Activated CD8-positive, alpha-beta T cell treated with anti-CD3 and anti-CD28 coated beads for 36 hours (primary cell): ENCODE measurements at regions not wholly inside any gene's neighbourhood (a gene's known extent, or its start where the extent isn't known, plus 50 kb on each side); places are given as distances from the start of the nearest gene placed in this dataset.

ENCODE experiments used
- ATAC-seq: fragments of 200-7000 bp; cut with Tn5 transposase; one replicate; pipeline ENCODE4 v1.10.0; 2021; ENCODE audit warnings: mild to moderate bottlenecking, moderate library complexity
- CTCF ChIA-PET: fragments of 350-600 bp; sonication (Branson Sonifier 250); formaldehyde crosslinking; loops from one replicate; lab custom pipeline; 2021; ENCODE audit warnings: antibody characterized with exemption; lab: Charles Lee
- POLR2A ChIA-PET: fragments of 350-600 bp; sonication (Branson Sonifier 250); formaldehyde crosslinking; loops from one replicate; lab custom pipeline; 2021; ENCODE audit warnings: antibody characterized with exemption; lab: Charles Lee
- DNase-seq: peaks from one replicate; pipeline ENCODE4 v3.0.0-alpha.2; 2020
- H3K27ac Mint-ChIP-seq: one replicate; pipeline ENCODE4 v1.8.0; 2021; ENCODE audit warnings: mild to moderate bottlenecking, mixed read lengths
- H3K27me3 Mint-ChIP-seq: one replicate; pipeline ENCODE4 v1.8.0; 2021; ENCODE audit warnings: mixed read lengths
- H3K36me3 Mint-ChIP-seq: one replicate; pipeline ENCODE4 v1.8.0; 2021; ENCODE audit warnings: low read depth, mixed read lengths
- H3K4me1 Mint-ChIP-seq: one replicate; pipeline ENCODE4 v1.8.0; 2021; ENCODE audit warnings: low read depth, mixed read lengths
- H3K4me3 Mint-ChIP-seq: one replicate; pipeline ENCODE4 v1.8.0; 2021; ENCODE audit warnings: mild to moderate bottlenecking, moderate library complexity, mixed read lengths
- H3K9me3 Mint-ChIP-seq: one replicate; pipeline ENCODE4 v1.8.0; 2021; ENCODE audit warnings: mixed read lengths
- CTCF ChIP-seq: fragments of 200-600 bp; IDR thresholded peaks from one replicate; pipeline ENCODE4 v1.8.0; 2022; ENCODE audit warnings: antibody characterized with exemption, mild to moderate bottlenecking
- intact Hi-C: fragments of 100-400 bp; cut with micrococcal nuclease; formaldehyde crosslinking; loops from one replicate; pipeline ENCODE4 v1.10.0; 2022

- intact Hi-C loops: no loop called here
- Mint-ChIP-seq H3K36me3 (no peaks in the 10 kb centered on the region), H3K4me3 (no peak overlapping the region), H3K27ac (no peak overlapping the region), H3K9me3 (no peaks in the 10 kb centered on the region), H3K4me1 (peaks cover 2% of the 10 kb centered on the region), H3K27me3 (no peaks in the 10 kb centered on the region)
- ChIA-PET POLR2A (no interaction called here), CTCF (no interaction called here)
- ATAC-seq (no peak), DNase-seq (no peak)
- no peak for TF ChIP-seq CTCF
These were observed 260.5 kb downstream of the CASP12 start for GRCh38 chr11:104637662-104638170.

GRCh38 chr11:104633226-104633625, 265.0 kb downstream of the CASP12 start:
- ATAC-seq (no peak), DNase-seq (no peak)
- TF ChIP-seq CTCF: no peak
- intact Hi-C loops: no loop called here
- CTCF ChIA-PET: interaction anchor here (0.9 kb wide), 1 partner anchor 10 kb away, joined by 4 read pairs; no protein-coding TSS in a partner anchor
- no peaks in the 10 kb centered on the region for H3K4me1 Mint-ChIP-seq
- H3K4me3 Mint-ChIP-seq: no peak overlapping the region
- H3K9me3 Mint-ChIP-seq: no peaks in the 10 kb centered on the region
- no peaks in the 10 kb centered on the region for H3K36me3 Mint-ChIP-seq
- no peaks in the 10 kb centered on the region for H3K27me3 Mint-ChIP-seq
- no peak overlapping the region for H3K27ac Mint-ChIP-seq
- POLR2A ChIA-PET: no interaction called here

- Mint-ChIP-seq H3K4me1 (no peaks in the 10 kb centered on the region), H3K36me3 (no peaks in the 10 kb centered on the region), H3K27me3 (no peaks in the 10 kb centered on the region), H3K4me3 (no peak overlapping the region), H3K9me3 (no peaks in the 10 kb centered on the region), H3K27ac (no peak overlapping the region)
- no peak for DNase-seq
- POLR2A ChIA-PET: no interaction called here
- CTCF ChIA-PET: no interaction called here
- ATAC-seq: no peak
- intact Hi-C loops: no loop called here
- TF ChIP-seq CTCF: no peak
These were observed 267.9 kb downstream of the CASP12 start for GRCh38 chr11:104630352-104630751.

- Mint-ChIP-seq H3K27me3 (no peaks in the 10 kb centered on the region), H3K9me3 (peaks cover 1% of the 10 kb centered on the region), H3K36me3 (peaks cover 2% of the 10 kb centered on the region), H3K27ac (no peak overlapping the region), H3K4me3 (no peak overlapping the region), H3K4me1 (peaks cover 23% of the 10 kb centered on the region)
- POLR2A ChIA-PET: interaction anchor here (1.0 kb wide), 1 partner anchor 80 kb away, joined by 3 read pairs; no protein-coding TSS in a partner anchor
- ATAC-seq (no peak), DNase-seq (no peak)
- intact Hi-C loops: no loop called here
- TF ChIP-seq CTCF: no peak
- CTCF ChIA-PET: interaction anchor here (1.8 to 2.3 kb wide), 3 partner anchors 11 to 322 kb away, joined by 4 to 6 read pairs (median 5); no protein-coding TSS in a partner anchor
These were observed 273.0 kb downstream of the CASP12 start for GRCh38 chr11:104625246-104625645.

GRCh38 chr11:104624021-104624420, 274.2 kb downstream of the CASP12 start:
- peaks cover 1% of the 10 kb centered on the region for H3K9me3 Mint-ChIP-seq
- no peak for DNase-seq
- ChIA-PET POLR2A (no interaction called here), CTCF (interaction anchor here (0.9 to 2.2 kb wide), 3 partner anchors 10 to 15 kb away, joined by 4 to 5 read pairs (median 4); no protein-coding TSS in a partner anchor)
- peak; percentile 74 for ATAC-seq
- no peak for TF ChIP-seq CTCF
- intact Hi-C loops: no loop called here
- peak overlapping the region; percentile 16 for H3K27ac Mint-ChIP-seq
- no peaks in the 10 kb centered on the region for H3K27me3 Mint-ChIP-seq
- no peak overlapping the region for H3K4me3 Mint-ChIP-seq
- peaks cover 2% of the 10 kb centered on the region for H3K36me3 Mint-ChIP-seq
- H3K4me1 Mint-ChIP-seq: peaks cover 23% of the 10 kb centered on the region
